Kidney glomerular epithelial cell (primary cell): ENCODE measurements at regions not wholly inside any gene's neighbourhood (a gene's known extent, or its start where the extent isn't known, plus 50 kb on each side); places are given as distances from the start of the nearest gene placed in this dataset.
"Not testable (repeated sequence)": the region's sequence is repeated elsewhere in the genome, so short reads cannot be mapped to it uniquely, and the experiment has no call there.

Experiments
- DNase-seq: peaks from one replicate; lab custom pipeline; 2025; lab: John Stamatoyannopoulos, UW

- peak; percentile 57 for DNase-seq
These were observed 208.8 kb downstream of the RNF144B start for GRCh38 chr6:18595774-18596530.

- no peak for DNase-seq
These were observed 209.3 kb downstream of the RNF144B start for GRCh38 chr6:18596531-18596835.

GRCh38 chr6:18598551-18599264, 211.6 kb downstream of the RNF144B start:
- no peak for DNase-seq

- DNase-seq, result no peak
These were observed 213.1 kb downstream of the RNF144B start for GRCh38 chr6:18600255-18600654.

- DNase-seq, result no peak
These were observed 214.4 kb downstream of the RNF144B start for GRCh38 chr6:18601516-18602020.

- no peak for DNase-seq
These were observed 215.8 kb downstream of the RNF144B start for GRCh38 chr6:18602931-18603330.

GRCh38 chr6:18603361-18603760, 216.2 kb downstream of the RNF144B start:
- DNase-seq, result no peak

- DNase-seq, result no peak
These were observed 218.7 kb downstream of the RNF144B start for GRCh38 chr6:18605841-18606240.

- DNase-seq, result no peak
These were observed 222.6 kb downstream of the RNF144B start for GRCh38 chr6:18609715-18610114.

- no peak for DNase-seq
These were observed 226.3 kb downstream of the RNF144B start for GRCh38 chr6:18613319-18613925.

GRCh38 chr6:18629571-18629970, 242.4 kb downstream of the RNF144B start:
- no peak for DNase-seq

- DNase-seq, result peak; percentile 23
These were observed 245.7 kb downstream of the RNF144B start for GRCh38 chr6:18632670-18633410.

GRCh38 chr6:18634912-18635311, 247.8 kb downstream of the RNF144B start:
- no peak for DNase-seq

- DNase-seq, result no peak
These were observed 253.0 kb downstream of the RNF144B start for GRCh38 chr6:18640134-18640533.

GRCh38 chr6:18640754-18641153, 253.6 kb downstream of the RNF144B start:
- no peak for DNase-seq

GRCh38 chr6:18654821-18655220, 267.7 kb downstream of the RNF144B start:
- DNase-seq, result no peak

- no peak for DNase-seq
These were observed 269.4 kb downstream of the RNF144B start for GRCh38 chr6:18656506-18656905.

- DNase-seq, result not testable (repeated sequence)
These were observed 272.8 kb downstream of the RNF144B start for GRCh38 chr6:18659994-18660393.

- no peak for DNase-seq
These were observed 275.9 kb downstream of the RNF144B start for GRCh38 chr6:18663011-18663410.

GRCh38 chr6:18664401-18664800, 277.3 kb downstream of the RNF144B start:
- no peak for DNase-seq

GRCh38 chr6:18667612-18668011, 280.5 kb downstream of the RNF144B start:
- DNase-seq, result no peak

- no peak for DNase-seq
These were observed 281.8 kb downstream of the RNF144B start for GRCh38 chr6:18668994-18669393.
